EH (cell line): ENCODE measurements at regions not wholly inside any gene's neighbourhood (a gene's known extent, or its start where the extent isn't known, plus 50 kb on each side); places are given as distances from the start of the nearest gene placed in this dataset.

Source experiments
- DNase-seq: peaks from one replicate; pipeline ENCODE4 v3.0.0-alpha.2; 2015; ENCODE audit warnings: low read depth

DNA sequence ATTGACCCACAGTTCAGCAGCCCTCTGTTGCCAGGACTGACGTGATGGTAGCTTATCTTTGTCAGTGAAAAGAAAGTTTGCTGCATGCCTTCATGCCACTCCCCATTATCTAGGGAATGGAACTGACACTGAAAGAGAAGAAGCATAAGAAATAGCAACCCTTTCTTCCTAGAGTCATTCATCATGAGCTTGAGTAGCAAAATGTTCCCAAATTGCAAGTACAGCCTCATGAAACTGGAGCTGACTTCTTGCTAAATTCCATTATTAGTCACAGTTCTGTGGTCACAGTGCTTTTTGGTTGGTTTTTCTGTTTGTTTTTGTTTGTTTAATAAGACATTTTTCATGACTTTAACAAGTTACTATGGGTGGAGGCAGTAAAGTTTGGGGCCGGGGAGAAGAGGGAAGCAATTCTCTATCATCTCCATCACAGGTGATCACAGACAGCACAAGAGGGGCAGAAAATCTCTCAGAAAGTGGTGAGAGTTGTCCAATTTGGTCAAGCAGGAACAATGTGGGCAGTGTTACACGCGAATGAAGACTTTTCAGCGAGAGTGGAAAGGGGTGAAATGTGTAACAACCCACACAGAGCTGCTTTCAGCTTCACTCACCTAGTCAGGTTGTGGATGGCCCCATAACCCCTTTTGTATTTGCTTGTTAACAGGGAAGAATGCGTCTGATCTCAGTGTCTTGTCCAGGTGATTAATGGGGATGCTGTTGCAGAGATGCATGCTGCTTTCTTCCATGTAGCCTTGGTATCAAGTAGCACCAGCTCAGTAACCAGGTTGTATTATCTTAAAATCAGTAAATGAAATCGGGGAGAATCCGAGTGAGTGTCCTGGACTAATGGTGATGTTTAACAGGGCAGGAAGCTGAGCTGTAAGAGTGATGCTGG lies 440.4 kb downstream of the DMRT2 start:
- no peak for DNase-seq

DNA sequence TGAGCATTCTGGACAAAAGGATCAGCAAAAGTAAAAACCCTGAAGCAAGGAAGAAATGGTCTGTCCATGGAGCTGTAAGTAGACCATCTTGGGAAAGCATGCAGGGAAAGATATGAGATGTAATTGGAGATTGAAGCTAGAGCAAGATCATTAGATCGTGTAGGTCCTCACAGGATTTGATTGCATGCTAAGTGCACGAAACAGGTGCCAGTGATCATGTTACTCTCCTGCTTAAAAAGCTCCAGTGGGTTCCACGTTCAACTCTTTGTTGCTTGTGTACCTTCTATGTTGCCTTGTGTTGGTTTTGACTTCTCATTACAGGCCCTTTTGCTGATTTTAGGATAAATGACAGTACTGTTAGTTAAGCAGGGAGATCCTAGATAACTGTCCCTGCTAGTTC lies 442.0 kb downstream of the DMRT2 start:
- DNase-seq, result no peak

DNA sequence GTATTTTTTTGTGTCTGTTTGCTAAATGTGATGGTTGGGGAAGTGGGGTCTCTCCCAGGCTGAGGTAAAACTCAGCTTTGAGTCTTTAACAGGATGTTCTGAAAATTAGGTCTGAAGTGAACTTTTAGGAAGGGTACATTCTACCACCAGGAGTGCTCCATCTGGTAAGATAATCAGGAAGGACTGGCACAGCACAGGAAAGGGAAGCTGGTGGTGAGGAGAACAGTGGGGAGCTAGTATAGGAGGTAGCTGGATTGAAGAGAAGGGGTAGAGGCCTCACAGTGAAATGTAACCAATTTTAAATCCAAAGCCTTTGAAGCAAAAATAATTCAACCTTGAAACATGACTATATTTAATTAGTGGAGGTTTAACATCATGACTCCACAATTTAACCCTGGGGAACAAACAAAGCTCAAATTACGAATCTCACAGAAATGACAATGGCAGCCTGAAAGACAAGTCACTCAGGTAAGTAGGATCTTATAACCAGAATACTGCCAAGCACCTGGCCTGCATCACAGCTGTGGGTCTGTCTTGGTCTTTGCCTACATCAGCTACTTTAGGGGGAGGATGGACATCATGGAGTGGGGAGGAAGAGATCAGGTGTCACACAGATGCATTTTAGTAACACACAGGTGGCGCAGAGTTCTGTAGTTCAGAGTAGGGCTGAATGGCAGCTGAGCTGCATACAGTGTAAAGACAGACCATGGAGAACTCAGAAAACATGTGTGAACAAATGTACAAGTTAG lies 445.3 kb downstream of the DMRT2 start:
- DNase-seq, result no peak

DNA sequence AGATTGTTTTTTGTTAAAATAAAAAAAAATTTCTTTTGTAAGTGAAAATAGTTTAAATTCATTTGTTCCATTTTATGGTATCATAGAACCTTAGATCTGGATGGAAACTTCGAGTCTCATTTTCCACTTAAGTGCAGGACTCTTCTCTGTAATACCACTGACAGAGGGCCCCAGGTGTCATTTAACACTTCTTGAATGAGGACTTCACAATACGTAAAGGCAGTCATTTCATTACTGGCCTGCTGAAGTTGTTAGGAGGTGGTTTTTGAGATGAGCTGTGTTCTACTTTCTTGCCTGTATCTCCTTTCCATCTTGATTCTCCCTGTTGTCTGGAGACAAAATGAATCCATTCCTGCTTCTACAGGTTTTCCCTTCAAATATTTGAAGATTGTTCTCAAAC lies 455.3 kb downstream of the DMRT2 start:
- no peak for DNase-seq

DNA sequence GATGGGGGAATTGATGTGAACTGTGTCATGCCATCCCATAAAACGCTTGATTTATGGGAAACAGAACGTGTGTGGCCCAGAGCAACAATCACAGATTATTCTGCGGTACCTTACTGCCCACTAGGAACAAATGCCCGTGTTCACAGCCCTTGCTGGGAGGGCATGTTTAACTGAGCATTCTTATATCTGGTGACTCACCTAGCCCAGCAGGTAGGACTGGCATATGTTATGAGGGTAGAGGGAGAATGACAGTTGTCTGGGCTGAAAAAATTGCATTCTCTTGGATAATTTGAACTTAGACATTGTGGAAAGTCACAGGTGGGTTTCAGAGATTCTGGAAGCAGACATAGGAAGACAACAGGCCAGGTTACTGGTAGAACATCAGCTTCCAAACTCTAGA lies 460.6 kb downstream of the DMRT2 start:
- DNase-seq, result no peak

DNA sequence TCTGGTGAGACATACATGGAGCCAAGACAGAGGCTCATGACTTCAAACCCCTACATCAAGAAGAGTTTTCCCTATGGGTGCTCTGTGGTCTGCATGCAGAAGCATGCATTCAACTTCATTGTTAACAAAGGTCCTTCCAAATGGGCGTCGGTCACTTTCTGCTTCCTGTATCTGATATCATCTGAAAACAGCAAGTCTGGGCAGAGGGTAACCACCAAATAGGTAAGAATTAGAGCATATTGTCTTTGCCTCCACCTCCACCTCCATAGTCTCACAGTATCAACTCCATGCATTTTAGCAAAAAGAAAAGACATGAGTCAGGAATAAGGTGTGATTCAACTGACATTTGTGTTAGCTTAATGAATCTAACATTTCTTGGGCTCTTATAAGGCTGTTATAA lies 462.9 kb downstream of the DMRT2 start:
- no peak for DNase-seq

DNA sequence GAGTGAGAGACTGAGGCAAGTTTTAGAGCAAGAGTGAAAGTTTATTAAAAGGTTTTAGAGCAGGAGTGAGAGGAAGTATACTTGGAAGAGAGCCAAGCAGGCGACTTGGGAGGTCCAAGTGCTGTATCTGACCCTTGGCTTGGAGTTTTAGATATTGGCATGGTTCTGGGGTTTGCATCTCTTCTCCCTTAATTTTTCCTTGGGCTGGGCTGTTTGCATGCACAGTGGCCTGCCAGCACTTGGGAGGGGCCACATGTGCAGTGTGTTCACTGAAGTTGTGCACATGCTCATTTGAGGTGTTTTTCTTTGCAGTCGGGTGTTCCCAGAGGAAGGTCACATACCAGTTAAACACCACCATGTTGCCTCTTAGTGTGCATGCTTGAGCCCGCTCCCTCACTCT lies 464.1 kb downstream of the DMRT2 start:
- no peak for DNase-seq

DNA sequence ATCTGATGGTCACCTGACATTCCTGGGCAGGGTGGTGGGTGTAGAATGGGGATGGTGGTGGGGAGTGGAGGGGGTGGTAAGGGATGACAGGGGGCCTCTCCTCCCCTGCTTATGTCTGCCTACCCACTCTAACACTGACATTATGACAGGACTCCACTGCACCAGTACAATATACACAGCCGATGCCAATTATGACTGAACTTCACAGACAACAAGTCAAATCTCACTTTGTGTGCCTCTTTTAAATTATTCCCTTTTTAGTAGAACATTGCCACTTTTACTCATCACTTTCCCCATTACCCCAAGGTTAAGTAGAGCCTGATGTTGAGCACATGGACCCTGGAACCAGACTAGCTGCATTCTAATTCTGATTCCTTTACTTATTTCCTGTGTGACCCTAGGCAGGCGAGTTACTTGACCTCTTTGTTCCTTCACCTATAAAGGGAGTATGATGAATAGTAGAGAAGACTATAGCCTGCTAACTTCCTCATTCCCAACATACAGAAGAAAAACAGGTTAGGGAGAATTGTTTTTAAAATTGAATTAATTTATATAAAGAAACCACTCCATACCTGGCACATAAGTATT lies 464.7 kb downstream of the DMRT2 start:
- DNase-seq, result no peak

DNA sequence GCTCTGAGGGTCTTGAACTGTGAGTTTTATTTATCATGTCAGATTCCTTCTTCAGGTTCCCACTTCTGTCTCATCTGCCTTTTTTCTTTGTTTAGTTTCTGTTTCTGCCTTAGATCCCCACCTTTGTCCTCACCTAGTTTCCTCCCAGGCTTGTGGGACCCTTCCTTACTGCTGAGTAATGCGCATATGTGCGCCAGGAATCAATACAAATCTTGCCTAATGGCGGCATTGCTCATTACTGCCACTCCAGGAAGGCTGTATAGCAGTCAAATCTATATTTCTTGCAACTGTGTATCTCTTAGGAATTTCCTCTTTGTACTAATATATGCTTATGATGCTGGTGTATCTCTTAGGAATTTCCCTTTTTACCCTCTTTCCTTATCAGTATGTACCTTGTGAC lies 465.4 kb downstream of the DMRT2 start:
- DNase-seq, result no peak

DNA sequence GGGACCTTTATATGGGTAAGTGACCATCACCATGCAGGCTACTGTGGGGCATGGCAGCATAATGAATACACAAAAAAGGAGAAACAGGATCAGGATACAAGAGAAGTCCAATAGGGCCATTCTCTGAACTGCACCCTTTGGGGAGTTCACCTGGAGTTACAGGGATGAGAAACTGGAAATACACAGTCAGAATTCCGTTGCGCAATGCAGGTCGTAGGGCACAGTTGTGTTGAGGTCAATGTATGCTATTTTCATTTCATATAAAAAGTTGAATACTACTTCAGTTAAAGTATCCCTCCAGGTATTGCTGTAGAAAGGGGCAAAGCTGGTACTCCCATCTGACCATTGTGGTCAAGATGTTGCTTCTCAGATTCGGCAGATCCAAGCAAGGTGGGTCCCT lies 471.4 kb downstream of the DMRT2 start:
- no peak for DNase-seq

DNA sequence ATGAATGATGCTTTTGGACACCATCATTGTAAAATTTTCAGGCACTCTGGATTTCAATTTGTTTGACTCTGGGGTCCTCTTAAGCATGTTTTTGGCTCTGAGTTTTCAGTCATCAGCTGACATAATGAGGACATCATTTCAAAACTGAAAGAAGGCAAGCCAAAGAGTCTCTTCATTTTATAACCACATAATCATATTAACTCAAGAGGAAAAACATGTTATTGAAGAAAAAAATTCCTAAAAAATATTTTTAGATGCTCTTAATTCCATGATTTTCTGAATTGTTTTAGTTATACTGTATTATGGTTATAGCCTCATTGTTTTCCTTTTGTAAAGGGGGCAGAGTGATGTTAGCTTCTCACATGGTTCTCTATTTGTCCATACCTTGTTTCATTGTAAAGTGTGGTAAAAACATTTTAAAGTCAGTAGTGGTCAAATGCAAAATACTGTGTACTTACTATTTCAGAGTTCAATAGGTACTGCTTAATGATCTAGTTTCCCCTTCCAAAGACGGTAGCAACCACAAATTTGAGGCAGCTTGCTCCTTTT lies 472.1 kb downstream of the DMRT2 start:
- no peak for DNase-seq

DNA sequence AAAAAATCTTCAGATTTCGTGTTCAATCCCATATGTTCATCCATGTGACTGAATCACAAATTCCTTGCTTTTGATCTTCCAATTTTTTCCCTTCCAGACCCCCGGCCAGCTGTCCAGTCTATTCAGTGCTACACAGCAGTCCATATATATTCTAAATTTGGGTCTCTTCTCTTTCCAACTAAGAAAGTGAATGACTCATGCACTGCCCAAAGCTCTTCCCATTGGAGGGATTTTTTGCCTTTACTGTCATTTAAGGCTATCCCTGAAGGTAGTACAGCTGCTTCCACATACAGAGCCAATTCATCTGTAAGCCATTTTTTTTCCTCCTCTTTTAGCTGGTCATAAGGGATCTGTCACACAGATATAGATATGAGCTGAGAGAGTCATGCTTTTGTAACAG lies 478.3 kb downstream of the DMRT2 start:
- no peak for DNase-seq

DNA sequence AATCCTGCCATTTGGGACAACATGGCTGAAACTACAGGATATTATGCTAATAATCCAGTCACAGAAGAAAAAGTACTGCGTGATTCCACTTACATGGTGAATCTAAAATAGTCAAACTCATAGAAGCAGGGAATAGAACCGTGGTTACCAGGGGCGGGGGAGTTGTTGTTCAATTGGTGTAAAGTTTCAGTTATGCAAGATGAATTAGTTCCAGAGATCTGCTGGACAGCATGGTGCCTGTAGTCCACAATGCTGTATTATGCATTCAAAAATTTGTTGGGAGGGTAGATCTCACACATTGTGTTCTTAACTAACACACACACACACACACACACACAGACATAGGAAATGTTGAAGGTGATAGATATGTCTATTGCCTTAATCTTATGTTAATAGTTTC lies 480.5 kb downstream of the DMRT2 start:
- no peak for DNase-seq

DNA sequence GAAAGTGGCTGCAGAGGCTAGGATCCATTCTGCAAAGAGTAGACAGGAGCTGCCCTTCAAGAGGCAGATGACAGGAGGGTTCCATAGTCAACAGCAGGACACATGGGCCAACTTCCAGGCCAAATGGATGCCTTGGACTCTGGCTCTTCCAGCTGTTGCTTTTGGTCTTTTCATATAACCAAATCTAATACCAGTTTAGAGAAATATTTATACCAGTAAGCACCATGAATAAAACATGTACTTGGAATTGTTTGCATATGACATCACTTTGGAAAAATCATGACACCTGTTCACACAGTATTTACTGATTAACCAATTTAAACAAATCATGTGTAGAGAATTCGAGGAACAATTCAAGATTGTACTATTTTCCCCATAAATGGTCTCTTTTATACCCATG lies 481.3 kb downstream of the DMRT2 start:
- no peak for DNase-seq

DNA sequence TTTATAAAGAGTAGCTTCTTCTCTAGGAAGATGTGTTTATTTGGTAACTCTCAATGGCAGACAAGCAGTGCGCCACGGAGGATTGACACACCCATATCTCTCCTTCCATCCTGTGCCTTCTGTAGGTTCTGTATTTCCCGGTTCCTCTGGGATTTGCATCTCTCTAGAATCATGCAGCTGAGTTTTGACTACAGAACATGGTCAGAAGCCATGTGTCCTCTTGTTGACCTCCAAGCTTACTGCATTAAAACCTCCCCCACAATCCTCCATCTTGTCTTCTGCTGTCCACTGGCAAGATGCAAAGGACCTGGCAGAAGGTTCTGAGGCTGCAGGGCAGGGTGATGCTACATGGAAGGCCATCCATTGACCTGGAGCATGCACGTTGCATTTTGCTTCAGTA lies 482.0 kb downstream of the DMRT2 start:
- no peak for DNase-seq

DNA sequence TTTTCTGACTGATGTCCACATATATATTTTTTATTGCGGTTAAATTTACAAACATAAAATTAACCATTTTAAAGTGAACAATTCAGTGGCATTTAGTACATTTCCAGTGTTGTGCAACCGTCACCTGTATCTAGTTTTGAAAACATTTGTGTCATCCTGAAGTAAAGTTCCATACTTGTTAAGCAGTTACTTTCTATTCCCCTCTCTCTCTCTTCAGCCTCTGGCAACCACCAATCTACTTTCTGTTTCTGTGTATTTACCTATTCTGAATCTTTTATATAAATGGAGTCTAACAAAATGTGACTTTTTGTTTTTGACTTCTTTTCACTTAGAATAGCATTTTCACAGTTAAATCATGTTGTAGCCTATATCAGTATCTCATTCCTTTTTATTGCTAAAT lies 480.1 kb upstream of the SMARCA2 start:
- DNase-seq, result no peak

DNA sequence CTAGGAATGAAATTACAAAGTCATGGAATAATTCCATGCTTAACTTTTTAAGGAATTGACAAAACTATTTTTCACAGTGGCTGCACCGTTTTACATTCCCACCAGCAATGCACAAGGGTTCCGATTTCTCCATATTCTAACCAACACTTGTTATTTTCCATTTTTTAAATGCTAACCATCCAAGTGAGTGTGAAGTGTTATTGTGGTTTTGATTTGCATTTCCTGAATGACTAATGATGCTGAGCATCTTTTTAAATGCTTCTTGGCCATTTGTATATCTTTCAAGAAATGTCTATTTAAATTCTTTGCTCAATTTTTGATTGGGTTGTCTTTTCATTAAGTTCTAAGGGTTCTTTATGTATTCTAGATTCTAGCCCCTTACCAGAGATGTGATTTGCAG lies 479.5 kb upstream of the SMARCA2 start:
- DNase-seq, result no peak

DNA sequence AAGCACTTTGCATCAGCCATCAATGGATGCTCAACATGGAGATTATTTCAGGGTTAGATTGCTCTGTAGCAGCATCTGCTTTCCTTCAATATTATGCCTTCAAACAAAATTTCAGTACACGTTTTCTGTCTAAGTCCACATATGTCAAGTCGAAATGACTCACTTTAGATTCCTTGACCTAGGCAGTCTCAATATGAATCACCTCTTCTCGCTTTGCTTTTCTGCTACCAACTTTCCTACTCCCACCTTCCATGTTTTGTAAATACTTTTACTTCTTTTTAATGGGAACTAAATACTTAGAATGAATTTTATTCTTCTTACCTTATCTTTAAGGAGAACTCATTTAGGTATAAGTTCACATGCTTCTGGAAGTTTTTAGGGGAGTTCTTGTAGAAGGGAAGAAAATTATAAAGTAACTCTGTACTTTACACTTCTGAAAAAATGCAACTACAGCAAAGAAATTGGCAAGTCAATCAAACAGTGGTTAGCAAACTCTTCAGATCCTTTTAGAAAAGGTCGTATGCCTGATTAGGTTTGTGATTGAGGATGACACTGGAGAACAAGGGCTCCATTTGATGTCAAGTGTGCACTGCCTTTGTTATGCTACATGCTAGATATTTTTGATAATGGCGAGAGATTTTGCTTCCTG lies 478.5 kb upstream of the SMARCA2 start:
- DNase-seq, result no peak

DNA sequence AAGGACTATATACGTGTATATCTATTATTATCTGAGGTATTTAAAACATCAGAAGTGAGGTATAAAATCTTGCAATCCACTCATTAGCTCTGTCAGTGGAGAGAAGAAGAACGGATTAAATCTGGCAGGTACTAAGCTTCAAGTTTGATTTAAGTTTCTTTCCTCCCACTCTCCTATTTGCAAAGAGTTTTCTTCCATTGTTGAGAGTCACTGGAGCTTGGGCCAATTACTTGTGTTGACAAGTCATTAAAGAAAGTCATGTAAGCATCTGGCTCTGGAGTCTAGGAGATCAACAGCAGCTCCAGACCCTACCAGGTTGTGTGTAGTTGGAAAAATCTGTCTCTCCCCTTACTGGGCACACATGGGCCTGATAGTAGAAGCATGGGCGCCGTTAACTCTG lies 476.8 kb upstream of the SMARCA2 start:
- DNase-seq, result no peak

DNA sequence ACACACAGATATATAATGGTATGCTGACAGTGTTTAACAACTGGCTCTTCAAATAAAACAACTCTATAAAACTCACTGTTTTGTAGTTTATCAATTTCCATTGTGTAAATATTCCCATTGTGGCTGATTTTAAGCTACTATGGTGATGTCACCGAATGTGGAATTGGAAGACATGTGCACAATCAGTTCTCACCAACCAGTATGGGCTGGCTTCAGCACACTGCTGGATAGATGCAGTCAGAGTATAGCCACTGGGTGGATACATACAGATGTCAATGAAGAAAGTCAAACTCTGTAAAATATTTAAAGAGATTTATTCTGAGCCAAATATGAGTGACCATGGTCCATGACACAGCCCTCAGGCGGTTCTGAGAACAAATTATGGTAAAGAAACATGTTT lies 475.9 kb upstream of the SMARCA2 start:
- no peak for DNase-seq

DNA sequence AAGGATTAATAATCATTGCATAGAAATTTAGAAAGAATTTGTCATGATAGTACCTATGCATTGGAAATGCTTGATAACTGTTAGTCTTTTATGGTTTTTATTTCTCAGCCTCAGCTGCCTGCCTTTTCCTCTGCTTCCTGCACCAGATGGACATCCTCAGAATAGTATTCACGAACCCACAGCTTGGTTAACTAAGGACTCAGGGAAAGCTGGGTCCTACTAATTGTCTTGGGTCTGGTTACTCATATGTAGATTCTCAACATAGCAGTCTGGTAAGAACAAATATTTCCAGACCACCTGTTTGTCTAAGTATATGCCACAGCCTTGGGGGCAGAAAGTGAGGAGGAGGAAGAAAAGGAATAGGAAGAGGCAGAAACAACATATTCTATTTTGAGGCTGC lies 464.5 kb upstream of the SMARCA2 start:
- DNase-seq, result no peak
